CD4-positive, CD25-positive, alpha-beta regulatory T cell (primary cell): ENCODE measurements at regions not wholly inside any gene's neighbourhood (a gene's known extent, or its start where the extent isn't known, plus 50 kb on each side); places are given as distances from the start of the nearest gene placed in this dataset.

Experiments
- ATAC-seq, 2 donors: fragments of 150-1000 bp; cut with Tn5 transposase; one replicate each; pipeline ENCODE4 v1.10.0; 2021; ENCODE audit warnings: low read depth in 2 of 2, moderate number of reproducible peaks in 2 of 2, moderate library complexity in 1 of 2
- DNase-seq, 3 donors: peaks; one replicate each; pipeline versions ENCODE4 v3.0.0 to v3.0.0-alpha.2; 2012 to 2022; ENCODE audit warnings: mixed read lengths in 1 of 3
- H3K27ac ChIP-seq: one replicate; pipeline ENCODE4 v1.7.0; 2013; ENCODE audit warnings: mild to moderate bottlenecking, low read length; ENCODE audit not compliant: insufficient read depth, poor library complexity, severe bottlenecking
- H3K27me3 ChIP-seq: one replicate; pipeline ENCODE4 v1.7.0; 2013; ENCODE audit warnings: low read length; ENCODE audit not compliant: control insufficient read depth, insufficient read depth
- H3K36me3 ChIP-seq: one replicate; pipeline ENCODE4 v1.7.0; 2013; ENCODE audit warnings: mild to moderate bottlenecking, low read length, moderate library complexity; ENCODE audit not compliant: control insufficient read depth, insufficient read depth
- H3K4me1 ChIP-seq: 2 replicates; pipeline ENCODE4 v1.7.0; 2013; ENCODE audit warnings: mild to moderate bottlenecking, low read length; ENCODE audit not compliant: insufficient read depth, control insufficient read depth, poor library complexity, severe bottlenecking
- H3K4me3 ChIP-seq: one replicate; pipeline ENCODE4 v1.7.0; 2013; ENCODE audit warnings: low read depth, mild to moderate bottlenecking, low read length, moderate library complexity
- H3K9me3 ChIP-seq, 2 experiments: 1 replicate in 1 of 2; 2 replicates in 1 of 2; pipeline ENCODE4 v1.7.0; 2013; ENCODE audit warnings: low read length in 2 of 2, mild to moderate bottlenecking in 1 of 2, moderate library complexity in 1 of 2; ENCODE audit not compliant: control insufficient read depth in 2 of 2
- H3K27ac Mint-ChIP-seq, 3 donors: one replicate each; pipeline ENCODE4 v1.8.0; 2020 to 2022; ENCODE audit warnings: mild to moderate bottlenecking in 3 of 3, mixed read lengths in 3 of 3, moderate library complexity in 2 of 3
- H3K27me3 Mint-ChIP-seq: one replicate; pipeline ENCODE4 v1.8.0; 2022; ENCODE audit warnings: mild to moderate bottlenecking, mixed read lengths
- H3K36me3 Mint-ChIP-seq: one replicate; pipeline ENCODE4 v1.8.0; 2020; ENCODE audit warnings: mixed read lengths
- H3K4me1 Mint-ChIP-seq, 4 donors: one replicate each; pipeline ENCODE4 v1.8.0; 2020 to 2022; ENCODE audit warnings: mixed read lengths in 4 of 4, mild to moderate bottlenecking in 1 of 4
- H3K4me3 Mint-ChIP-seq, 4 donors: one replicate each; pipeline ENCODE4 v1.8.0; 2020 to 2022; ENCODE audit warnings: mild to moderate bottlenecking in 4 of 4, mixed read lengths in 4 of 4, moderate library complexity in 3 of 4
- H3K9me3 Mint-ChIP-seq, 7 donors: one replicate each; pipeline ENCODE4 v1.8.0; 2020 to 2022; ENCODE audit warnings: mixed read lengths in 7 of 7, mild to moderate bottlenecking in 3 of 7, moderate library complexity in 2 of 7

GRCh38 chr4:92172203-92172602, 131.6 kb upstream of the GRID2 start:
- Mint-ChIP-seq H3K27ac (no peak overlapping the region), H3K9me3 (peaks cover 1 to 7% (median 4%) of the 10 kb centered on the region in 7 donors), H3K27me3 (no peaks in the 10 kb centered on the region), H3K36me3 (no peaks in the 10 kb centered on the region), H3K4me1 (no peaks in the 10 kb centered on the region), H3K4me3 (no peak overlapping the region)
- H3K27ac ChIP-seq, result no peak overlapping the region
- no peak overlapping the region for H3K4me3 ChIP-seq
- ATAC-seq (no peak), DNase-seq (no peak)
- no peaks in the 10 kb centered on the region for H3K4me1 ChIP-seq
- H3K9me3 ChIP-seq, result no peaks in the 10 kb centered on the region
- no peaks in the 10 kb centered on the region for H3K36me3 ChIP-seq
- no peaks in the 10 kb centered on the region for H3K27me3 ChIP-seq

GRCh38 chr4:92175250-92175649, 128.5 kb upstream of the GRID2 start:
- Mint-ChIP-seq H3K9me3 (peaks cover 2 to 15% (median 3%) of the 10 kb centered on the region in 7 donors), H3K27ac (no peak overlapping the region), H3K4me1 (no peaks in the 10 kb centered on the region), H3K4me3 (no peak overlapping the region), H3K27me3 (no peaks in the 10 kb centered on the region), H3K36me3 (no peaks in the 10 kb centered on the region)
- Histone ChIP-seq H3K4me1 (no peaks in the 10 kb centered on the region), H3K36me3 (no peaks in the 10 kb centered on the region), H3K4me3 (no peak overlapping the region), H3K27ac (no peak overlapping the region), H3K27me3 (no peaks in the 10 kb centered on the region), H3K9me3 (no peaks in the 10 kb centered on the region)
- DNase-seq (no peak), ATAC-seq (no peak)

- DNase-seq (no peak), ATAC-seq (no peak)
- Histone ChIP-seq H3K27me3 (no peaks in the 10 kb centered on the region), H3K9me3 (peaks cover 0 to 7% of the 10 kb centered on the region in 2 experiments), H3K4me1 (no peaks in the 10 kb centered on the region), H3K36me3 (no peaks in the 10 kb centered on the region), H3K27ac (no peak overlapping the region), H3K4me3 (no peak overlapping the region)
- no peak overlapping the region for H3K4me3 Mint-ChIP-seq
- no peaks in the 10 kb centered on the region for H3K27me3 Mint-ChIP-seq
- no peaks in the 10 kb centered on the region for H3K4me1 Mint-ChIP-seq
- no peaks in the 10 kb centered on the region for H3K36me3 Mint-ChIP-seq
- peaks cover 0 to 33% (median 6%) of the 10 kb centered on the region in 7 donors for H3K9me3 Mint-ChIP-seq
- H3K27ac Mint-ChIP-seq, result no peak overlapping the region
Measured at GRCh38 chr4:92182006-92182735, 121.6 kb upstream of the GRID2 start.

GRCh38 chr4:92182736-92183407, 120.9 kb upstream of the GRID2 start:
- Mint-ChIP-seq H3K27ac (peak overlapping the region in 1 of 3 donors; percentile 38), H3K36me3 (no peaks in the 10 kb centered on the region), H3K4me3 (no peak overlapping the region), H3K27me3 (no peaks in the 10 kb centered on the region), H3K9me3 (peaks cover 0 to 28% (median 6%) of the 10 kb centered on the region in 7 donors), H3K4me1 (no peaks in the 10 kb centered on the region)
- H3K27ac ChIP-seq, result no peak overlapping the region
- H3K36me3 ChIP-seq, result no peaks in the 10 kb centered on the region
- no peaks in the 10 kb centered on the region for H3K27me3 ChIP-seq
- H3K4me3 ChIP-seq, result no peak overlapping the region
- peaks cover 0 to 7% of the 10 kb centered on the region in 2 experiments for H3K9me3 ChIP-seq
- no peak for ATAC-seq
- H3K4me1 ChIP-seq, result no peaks in the 10 kb centered on the region
- DNase-seq, result no peak

GRCh38 chr4:92183825-92184224, 119.9 kb upstream of the GRID2 start:
- Mint-ChIP-seq H3K27me3 (no peaks in the 10 kb centered on the region), H3K4me1 (no peaks in the 10 kb centered on the region), H3K36me3 (no peaks in the 10 kb centered on the region), H3K4me3 (no peak overlapping the region), H3K9me3 (peaks cover 0 to 28% (median 6%) of the 10 kb centered on the region in 7 donors), H3K27ac (no peak overlapping the region)
- Histone ChIP-seq H3K4me3 (no peak overlapping the region), H3K27me3 (no peaks in the 10 kb centered on the region), H3K9me3 (peaks cover 0 to 7% of the 10 kb centered on the region in 2 experiments), H3K4me1 (no peaks in the 10 kb centered on the region), H3K27ac (no peak overlapping the region), H3K36me3 (no peaks in the 10 kb centered on the region)
- no peak for ATAC-seq
- no peak for DNase-seq

- Mint-ChIP-seq H3K36me3 (no peaks in the 10 kb centered on the region), H3K9me3 (peaks cover 0 to 21% (median 6%) of the 10 kb centered on the region in 7 donors), H3K27ac (no peak overlapping the region), H3K4me1 (no peaks in the 10 kb centered on the region), H3K4me3 (no peak overlapping the region), H3K27me3 (no peaks in the 10 kb centered on the region)
- Histone ChIP-seq H3K9me3 (peaks cover 0 to 7% of the 10 kb centered on the region in 2 experiments), H3K36me3 (no peaks in the 10 kb centered on the region), H3K27ac (no peak overlapping the region), H3K4me1 (no peaks in the 10 kb centered on the region), H3K4me3 (no peak overlapping the region), H3K27me3 (no peaks in the 10 kb centered on the region)
- no peak for ATAC-seq
- no peak for DNase-seq
Measured at GRCh38 chr4:92184566-92184965, 119.2 kb upstream of the GRID2 start.

- H3K36me3 Mint-ChIP-seq, result no peaks in the 10 kb centered on the region
- no peak for ATAC-seq
- no peaks in the 10 kb centered on the region for H3K4me1 Mint-ChIP-seq
- H3K4me3 ChIP-seq, result no peak overlapping the region
- no peaks in the 10 kb centered on the region for H3K27me3 ChIP-seq
- no peak overlapping the region for H3K27ac ChIP-seq
- H3K9me3 ChIP-seq, result peaks cover 0 to 7% of the 10 kb centered on the region in 2 experiments
- DNase-seq, result no peak
- H3K27ac Mint-ChIP-seq, result no peak overlapping the region
- no peaks in the 10 kb centered on the region for H3K36me3 ChIP-seq
- no peaks in the 10 kb centered on the region for H3K27me3 Mint-ChIP-seq
- H3K9me3 Mint-ChIP-seq, result peaks cover 0 to 19% (median 5%) of the 10 kb centered on the region in 7 donors
- no peak overlapping the region for H3K4me3 Mint-ChIP-seq
- H3K4me1 ChIP-seq, result no peaks in the 10 kb centered on the region
Measured at GRCh38 chr4:92186239-92186638, 117.5 kb upstream of the GRID2 start.

GRCh38 chr4:92189146-92189545, 114.6 kb upstream of the GRID2 start:
- ATAC-seq, result no peak
- H3K4me3 ChIP-seq, result no peak overlapping the region
- H3K27ac Mint-ChIP-seq, result no peak overlapping the region
- DNase-seq, result no peak
- no peaks in the 10 kb centered on the region for H3K9me3 ChIP-seq
- H3K27me3 Mint-ChIP-seq, result no peaks in the 10 kb centered on the region
- H3K4me3 Mint-ChIP-seq, result no peak overlapping the region
- no peaks in the 10 kb centered on the region for H3K27me3 ChIP-seq
- H3K4me1 ChIP-seq, result no peaks in the 10 kb centered on the region
- H3K36me3 ChIP-seq, result no peaks in the 10 kb centered on the region
- H3K4me1 Mint-ChIP-seq, result no peaks in the 10 kb centered on the region
- H3K27ac ChIP-seq, result no peak overlapping the region
- no peaks in the 10 kb centered on the region for H3K36me3 Mint-ChIP-seq
- peaks cover 0 to 18% (median 2%) of the 10 kb centered on the region in 7 donors for H3K9me3 Mint-ChIP-seq
